Right cardiac atrium (tissue), 5 donors: ENCODE measurements at regions not wholly inside any gene's neighbourhood (a gene's known extent, or its start where the extent isn't known, plus 50 kb on each side); places are given as distances from the start of the nearest gene placed in this dataset.
A peak's percentile ranks its signal among the peaks of the same experiment; 100 is the strongest.

ENCODE experiments used
- ATAC-seq, 2 donors: fragments of 200-7000 bp; cut with Tn5 transposase; one replicate each; pipeline versions ENCODE4 v1.8.0 to v1.9.1; 2020; ENCODE audit warnings: moderate library complexity in 2 of 2, mild to moderate bottlenecking in 1 of 2
- DNase-seq, 3 donors: peaks; one replicate each; pipeline ENCODE4 v3.0.0-alpha.2; 2020
- H3K27ac ChIP-seq: one replicate; pipeline ENCODE4 v1.5.1; 2013; ENCODE audit warnings: mild to moderate bottlenecking, low read length, control low read depth, moderate library complexity
- H3K27me3 ChIP-seq: one replicate; pipeline ENCODE4 v1.6.1; 2013; ENCODE audit not compliant: control insufficient read depth, insufficient read depth
- H3K4me1 ChIP-seq: one replicate; pipeline ENCODE4 v1.6.1; 2013; ENCODE audit warnings: low read length; ENCODE audit not compliant: control insufficient read depth, insufficient read depth
- H3K4me3 ChIP-seq: one replicate; pipeline ENCODE4 v1.5.1; 2013; ENCODE audit warnings: low read length, control low read depth
- H3K9me3 ChIP-seq: one replicate; pipeline ENCODE4 v1.6.1; 2013; ENCODE audit warnings: low read length; ENCODE audit not compliant: control insufficient read depth
- WGBS: extraction: QIAGEN DNeasy Blood & Tissue Kit; methylation state at CpG from one replicate; pipeline ENCODE4 v1.1.7; 2013; 5-methylcytosine and 5-hydroxymethylcytosine counted together
- intact Hi-C, 4 donors: fragments of 100-400 bp; cut with DNase I; formaldehyde crosslinking; loops; one replicate each; pipeline versions ENCODE4 v1.11.0 to v1.14.0; 2022 to 2023
- donor health status: healthy with polysubstance abuse.
- donor health status: DM: no; HTN: yes; CAD: no.
- donor health status: DM: no; HTN: no; CAD: no.
- donor health status: DM: no; HTN: yes; CAD: no; lungs with severe emphysema.
- donor health status: DM: yes; HTN: yes; CAD: no.

GRCh38 chr22:49062155-49062801 is 765.4 kb downstream of the BRD1 start:
- intact Hi-C loops = no loop called here
- Histone ChIP-seq H3K4me3 (no peak overlapping the region), H3K4me1 (no peaks in the 10 kb centered on the region), H3K27me3 (no peaks in the 10 kb centered on the region), H3K27ac (no peak overlapping the region), H3K9me3 (no peaks in the 10 kb centered on the region)
- DNase-seq (no peak), ATAC-seq (no peak)
- 80% methylated on average over 17 of the region's 17 CpGs for WGBS

DNA sequence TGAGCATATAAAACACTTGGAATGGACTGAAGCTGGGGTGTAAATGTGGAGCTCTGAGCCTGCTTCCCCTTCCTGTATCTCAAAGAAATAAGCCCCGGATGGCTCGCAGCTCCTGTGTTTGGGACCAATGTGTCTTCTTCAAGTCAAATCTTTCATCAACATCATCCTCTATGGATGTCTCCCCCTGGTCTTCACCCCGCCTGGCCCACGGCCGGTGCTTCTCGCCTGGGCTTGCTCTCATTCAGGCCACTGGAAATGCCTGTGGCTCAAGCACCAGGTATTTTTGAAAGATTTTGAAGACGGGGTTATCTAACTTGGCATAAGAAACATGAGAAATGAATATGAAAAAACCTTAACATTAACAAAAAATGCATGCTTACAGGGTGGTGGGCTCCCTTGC is 769.8 kb downstream of the BRD1 start:
- H3K9me3 ChIP-seq = no peaks in the 10 kb centered on the region
- intact Hi-C loops = no loop called here
- no peak overlapping the region for H3K4me3 ChIP-seq
- no peaks in the 10 kb centered on the region for H3K27me3 ChIP-seq
- H3K27ac ChIP-seq = no peak overlapping the region
- H3K4me1 ChIP-seq = no peaks in the 10 kb centered on the region
- ATAC-seq = no peak
- no peak for DNase-seq
- 80% methylated on average over 7 of the region's 7 CpGs for WGBS

GRCh38 chr22:49056301-49056700 is 771.4 kb downstream of the BRD1 start:
- 84% methylated on average over 4 of the region's 4 CpGs for WGBS
- intact Hi-C loops = no loop called here
- Histone ChIP-seq H3K27ac (no peak overlapping the region), H3K9me3 (no peaks in the 10 kb centered on the region), H3K4me1 (no peaks in the 10 kb centered on the region), H3K4me3 (no peak overlapping the region), H3K27me3 (no peaks in the 10 kb centered on the region)
- no peak for DNase-seq
- no peak for ATAC-seq

DNA sequence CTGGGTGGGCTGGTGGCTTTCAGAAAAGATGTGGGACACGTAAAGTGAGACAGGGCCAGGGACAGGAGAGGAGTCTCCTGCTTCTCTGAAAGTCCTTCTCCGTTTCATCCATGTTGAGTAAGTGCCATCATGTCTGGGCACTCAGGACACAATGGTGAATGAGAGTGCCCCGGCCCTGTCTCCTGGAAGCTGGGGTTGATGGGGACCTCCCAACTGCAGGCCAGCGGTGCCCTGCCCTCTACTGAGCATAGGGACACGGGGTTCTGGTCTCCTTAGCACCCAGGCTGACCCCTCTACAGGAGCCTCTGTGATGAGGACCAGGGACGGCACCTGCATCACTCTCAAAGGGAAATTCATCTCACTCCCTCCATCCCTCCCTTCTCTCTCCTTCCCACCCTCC is 772.3 kb downstream of the BRD1 start:
- intact Hi-C loops = no loop called here
- no peak overlapping the region for H3K4me3 ChIP-seq
- ATAC-seq (no peak), DNase-seq (no peak)
- H3K9me3 ChIP-seq = no peaks in the 10 kb centered on the region
- H3K4me1 ChIP-seq = no peaks in the 10 kb centered on the region
- H3K27ac ChIP-seq = no peak overlapping the region
- no peaks in the 10 kb centered on the region for H3K27me3 ChIP-seq
- WGBS = 83% methylated on average over 6 of the region's 6 CpGs

DNA sequence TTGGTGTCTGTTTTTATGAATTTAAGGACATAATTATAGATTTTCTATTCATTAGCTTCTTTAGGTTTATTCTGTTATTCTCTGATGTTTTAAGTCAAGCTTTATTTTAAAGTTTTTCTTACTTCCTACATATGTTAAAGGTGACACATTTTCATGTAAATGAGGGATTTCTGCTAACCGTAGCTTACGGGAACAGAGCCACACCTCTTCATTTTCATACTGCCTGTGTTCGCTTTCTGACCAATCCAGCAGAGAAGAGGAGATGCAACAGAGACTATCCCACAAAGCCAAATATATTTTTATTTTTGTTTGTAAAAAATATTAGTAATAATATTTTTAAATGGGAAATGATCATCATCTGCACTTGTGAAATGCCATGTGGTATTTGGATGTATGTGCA is 774.1 kb downstream of the BRD1 start:
- WGBS = 85% methylated on average over 3 of the region's 3 CpGs
- H3K27ac ChIP-seq = no peak overlapping the region
- H3K4me1 ChIP-seq = no peaks in the 10 kb centered on the region
- H3K27me3 ChIP-seq = no peaks in the 10 kb centered on the region
- no peaks in the 10 kb centered on the region for H3K9me3 ChIP-seq
- H3K4me3 ChIP-seq = no peak overlapping the region
- ATAC-seq = no peak
- DNase-seq = no peak
- intact Hi-C loops = no loop called here

- Histone ChIP-seq H3K4me1 (no peaks in the 10 kb centered on the region), H3K9me3 (no peaks in the 10 kb centered on the region), H3K27ac (no peak overlapping the region), H3K27me3 (no peaks in the 10 kb centered on the region), H3K4me3 (no peak overlapping the region)
- 58% methylated on average over 12 of the region's 12 CpGs for WGBS
- intact Hi-C loops = no loop called here
- no peak for DNase-seq
- ATAC-seq = no peak
Measured at GRCh38 chr22:49052560-49052959, 775.1 kb downstream of the BRD1 start.

GRCh38 chr22:49052023-49052538 is 775.6 kb downstream of the BRD1 start:
- DNase-seq = peak in 1 of 3 donors; percentile 64
- no peaks in the 10 kb centered on the region for H3K9me3 ChIP-seq
- peak; percentile 41 to 71 for ATAC-seq
- whole genome bisulfite sequencing = 57% methylated on average over 36 of the region's 36 CpGs
- H3K27ac ChIP-seq = no peak overlapping the region
- no peaks in the 10 kb centered on the region for H3K4me1 ChIP-seq
- intact Hi-C loops = no loop called here
- peak overlapping the region; percentile 4 for H3K4me3 ChIP-seq
- H3K27me3 ChIP-seq = no peaks in the 10 kb centered on the region

DNA sequence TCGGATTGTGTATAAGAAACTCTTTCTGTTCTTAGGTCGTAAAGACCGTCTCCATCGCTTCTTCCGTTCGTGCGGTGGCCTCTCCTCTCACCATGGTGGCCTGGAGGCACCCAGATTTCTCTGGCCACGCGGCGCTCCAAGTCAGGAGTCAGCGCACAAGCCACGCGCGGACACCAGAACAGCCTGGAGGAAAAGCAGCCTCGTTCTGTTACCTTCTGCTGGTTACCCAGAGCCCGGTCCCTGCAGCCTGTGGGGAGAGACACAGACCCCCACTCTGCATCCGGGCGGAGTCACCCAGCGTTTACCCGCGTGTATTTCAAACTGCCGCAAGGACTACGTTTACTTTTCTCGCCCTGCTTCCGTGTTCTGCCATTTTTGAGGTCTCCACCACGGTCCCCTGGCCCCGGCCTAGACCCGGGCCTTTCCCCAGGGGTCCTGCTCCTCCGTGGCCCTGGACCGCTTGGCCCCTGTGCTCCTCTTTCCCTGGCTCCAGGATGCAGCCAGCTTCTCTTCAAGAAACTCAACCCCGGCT is 776.1 kb downstream of the BRD1 start:
- 86% methylated on average over 31 of the region's 31 CpGs for WGBS
- DNase-seq (no peak), ATAC-seq (peak in 1 of 2 donors; percentile 13)
- H3K27ac ChIP-seq = no peak overlapping the region
- no peaks in the 10 kb centered on the region for H3K27me3 ChIP-seq
- H3K4me1 ChIP-seq = no peaks in the 10 kb centered on the region
- H3K9me3 ChIP-seq = no peaks in the 10 kb centered on the region
- intact Hi-C loops = no loop called here
- H3K4me3 ChIP-seq = no peak overlapping the region

DNA sequence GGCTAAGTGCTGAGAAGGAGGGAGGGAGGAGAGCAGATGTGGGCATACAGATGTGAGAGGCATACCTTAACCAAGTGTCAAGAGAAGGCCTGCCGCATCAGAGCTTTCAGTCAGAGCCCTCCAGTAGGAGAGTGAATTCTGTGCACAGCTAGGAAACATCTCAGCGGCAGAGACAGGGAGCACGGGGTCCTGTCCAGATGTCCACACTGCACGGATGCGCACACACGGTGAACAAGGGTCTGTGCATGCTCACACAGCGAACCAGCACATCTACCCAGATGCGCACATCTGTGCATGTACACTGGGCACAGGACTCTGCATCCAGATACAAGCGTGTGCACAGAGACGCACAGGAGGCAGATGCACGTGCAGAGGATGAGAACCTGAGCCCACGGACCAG is 778.0 kb downstream of the BRD1 start:
- 89% methylated on average over 12 of the region's 12 CpGs for WGBS
- no peak for ATAC-seq

DNA sequence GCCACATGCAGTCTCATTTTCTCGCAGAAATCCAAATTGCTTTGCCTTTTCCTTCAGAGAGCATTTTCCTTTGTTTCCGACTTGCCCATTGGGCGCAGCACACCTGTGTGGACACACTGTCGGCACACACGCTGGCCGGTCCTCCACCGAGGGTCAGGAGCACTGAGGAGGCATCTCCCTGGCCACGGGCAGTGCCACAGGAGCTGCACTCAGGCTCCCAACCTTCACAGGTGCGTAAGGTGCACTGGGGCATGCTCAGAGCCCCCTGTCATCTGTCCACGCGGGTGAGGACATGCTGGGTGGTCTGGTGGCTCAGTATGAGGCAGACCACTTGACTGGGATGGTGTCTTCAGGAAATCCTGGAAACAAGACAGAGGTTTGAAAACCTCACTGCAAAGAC is 779.1 kb downstream of the BRD1 start:
- H3K27ac ChIP-seq = no peak overlapping the region
- DNase-seq = no peak
- intact Hi-C loops = loop anchor here in 3 of 4 donors (5.0 kb wide), 2 partner anchors 254 to 259 kb away; no protein-coding TSS in a partner anchor
- no peak for ATAC-seq
- H3K4me1 ChIP-seq = no peaks in the 10 kb centered on the region
- H3K9me3 ChIP-seq = no peaks in the 10 kb centered on the region
- WGBS = 78% methylated on average over 11 of the region's 11 CpGs
- no peak overlapping the region for H3K4me3 ChIP-seq
- H3K27me3 ChIP-seq = no peaks in the 10 kb centered on the region

More for the DNA sequence above, 778.0 kb downstream of the BRD1 start:
- DNase-seq = no peak
- Histone ChIP-seq H3K4me3 (no peak overlapping the region), H3K9me3 (no peaks in the 10 kb centered on the region), H3K27ac (no peak overlapping the region), H3K27me3 (no peaks in the 10 kb centered on the region), H3K4me1 (no peaks in the 10 kb centered on the region)
- intact Hi-C loops = loop anchor here in 3 of 4 donors (5.0 kb wide), 2 partner anchors 253 to 258 kb away; no protein-coding TSS in a partner anchor

DNA sequence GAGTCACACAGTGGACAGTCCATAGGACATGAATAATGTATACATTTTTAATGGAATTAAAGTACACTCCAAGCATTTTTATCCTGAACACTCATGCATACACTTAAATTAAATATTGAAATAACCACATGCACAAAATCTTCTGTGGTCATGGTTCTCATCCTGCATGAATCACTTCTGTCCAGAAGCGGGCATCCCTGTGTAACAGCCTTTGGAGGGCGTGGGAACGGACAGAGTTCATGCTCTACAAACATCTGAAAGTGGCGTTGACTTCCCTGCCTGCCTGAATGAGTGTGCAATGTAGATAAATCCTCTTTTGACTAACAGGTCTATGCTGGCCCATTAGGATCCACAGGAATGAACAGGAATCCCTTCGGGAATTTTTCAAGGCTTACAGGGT is 780.2 kb downstream of the BRD1 start:
- 67% methylated on average over 5 of the region's 5 CpGs for WGBS
- H3K4me3 ChIP-seq = no peak overlapping the region
- H3K27ac ChIP-seq = no peak overlapping the region
- DNase-seq (no peak), ATAC-seq (peak in 1 of 2 donors; percentile 70)
- H3K9me3 ChIP-seq = no peaks in the 10 kb centered on the region
- H3K4me1 ChIP-seq = no peaks in the 10 kb centered on the region
- intact Hi-C loops = loop anchor here in 3 of 4 donors (5.0 kb wide), 2 partner anchors 255 to 260 kb away; no protein-coding TSS in a partner anchor
- H3K27me3 ChIP-seq = no peaks in the 10 kb centered on the region
